ENCODE measurements at regions not wholly inside any gene's neighbourhood (a gene's known extent, or its start where the extent isn't known, plus 50 kb on each side); places are given as distances from the start of the nearest gene placed in this dataset.
A peak's percentile ranks its signal among the peaks of the same experiment; 100 is the strongest.
"Not testable (repeated sequence)": the region's sequence is repeated elsewhere in the genome, so short reads cannot be mapped to it uniquely, and the experiment has no call there.

DNA sequence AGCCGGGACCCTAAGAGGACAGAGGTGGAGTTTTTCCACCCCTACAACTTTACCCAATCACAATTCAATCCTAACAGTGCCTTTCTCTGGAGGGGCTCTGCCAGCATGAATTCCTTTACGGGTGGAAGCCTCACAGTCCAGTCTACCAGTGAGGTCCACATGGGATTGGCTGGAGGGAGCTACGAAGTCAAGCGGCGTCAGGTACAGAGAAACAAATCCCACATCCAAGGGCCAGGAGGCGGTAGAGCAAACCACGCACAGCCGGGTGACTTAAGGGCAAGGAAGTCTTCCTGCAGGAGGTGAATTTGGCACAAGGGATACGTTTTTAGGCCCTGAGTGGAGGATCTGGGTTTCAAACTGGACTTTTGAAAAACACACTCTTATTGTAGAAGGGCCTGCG is 199.6 kb downstream of the UQCRFS1 start:
- DNase-seq (ENCODE audit: low spot score), result no peak

DNA sequence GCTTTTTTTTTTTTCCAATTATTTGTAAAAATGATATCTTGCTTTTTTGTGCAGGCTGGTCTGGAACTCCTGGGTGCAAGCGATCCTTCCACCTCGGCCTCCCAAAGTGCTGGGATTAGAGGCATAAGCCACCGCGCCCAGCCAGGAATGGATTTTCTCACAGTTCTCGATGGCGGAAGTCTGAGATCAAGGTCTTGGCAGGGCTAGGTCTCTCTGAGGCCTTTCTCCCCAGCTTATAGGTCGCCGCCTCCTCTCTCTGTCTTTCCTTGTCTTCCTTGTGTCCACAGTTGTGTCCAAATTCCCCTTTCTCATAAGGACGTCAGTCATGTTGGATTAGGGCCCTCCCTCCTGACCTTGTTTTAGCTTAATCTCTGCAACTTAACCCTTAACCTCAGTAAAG is 200.5 kb downstream of the UQCRFS1 start:
- DNase-seq (ENCODE audit: low spot score), result no peak

DNA sequence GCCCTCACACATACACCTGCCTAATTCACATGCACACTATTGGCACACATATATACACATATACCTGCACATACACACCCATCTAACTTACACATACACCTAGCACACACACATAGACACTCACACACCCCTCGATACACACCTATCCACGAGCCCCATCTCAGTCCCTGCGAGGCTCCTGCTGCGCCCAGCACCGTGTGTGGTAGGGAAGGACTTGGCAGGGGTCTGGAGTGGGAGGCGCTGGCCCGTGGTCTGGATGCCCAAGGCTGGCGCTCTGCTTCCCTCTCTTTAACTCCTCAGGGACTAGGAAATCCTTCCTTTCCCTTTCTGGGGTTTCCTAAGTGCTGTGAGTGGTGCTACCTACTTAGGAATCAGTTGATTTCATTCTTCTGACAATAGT is 202.7 kb downstream of the UQCRFS1 start:
- DNase-seq (ENCODE audit: low spot score), result no peak

DNA sequence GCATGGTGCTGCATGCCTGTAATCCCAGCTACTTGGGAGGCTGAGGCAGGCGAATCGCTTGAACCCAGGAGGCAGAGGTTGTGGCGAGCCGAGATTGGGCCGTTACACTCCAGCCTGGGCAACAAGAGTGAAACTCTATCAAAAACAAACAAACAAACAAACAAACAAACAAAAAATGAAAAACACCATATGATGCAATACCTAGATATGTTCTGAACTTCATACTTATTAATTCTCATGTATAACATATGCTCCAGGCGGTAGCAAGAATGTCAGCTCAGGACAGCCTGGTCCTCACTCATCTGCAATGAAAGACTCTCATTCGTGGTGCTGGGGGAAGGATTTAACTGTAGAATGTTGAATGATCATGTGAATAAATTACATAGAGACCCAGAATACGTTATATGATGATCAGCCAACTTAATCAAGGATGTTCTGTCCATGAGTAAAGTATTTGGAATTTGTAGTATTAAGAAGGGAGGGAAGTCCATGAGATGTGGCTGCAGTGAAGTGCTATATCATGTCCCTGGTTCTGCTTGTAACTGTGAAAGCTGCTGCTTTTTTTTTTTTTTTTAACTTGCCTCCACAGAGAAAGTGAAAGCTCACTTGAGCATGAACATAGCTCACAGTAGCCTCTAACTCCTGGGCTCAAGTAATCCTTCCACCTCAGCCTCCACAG is 206.8 kb downstream of the UQCRFS1 start:
- DNase-seq (ENCODE audit: low spot score), result no peak

DNA sequence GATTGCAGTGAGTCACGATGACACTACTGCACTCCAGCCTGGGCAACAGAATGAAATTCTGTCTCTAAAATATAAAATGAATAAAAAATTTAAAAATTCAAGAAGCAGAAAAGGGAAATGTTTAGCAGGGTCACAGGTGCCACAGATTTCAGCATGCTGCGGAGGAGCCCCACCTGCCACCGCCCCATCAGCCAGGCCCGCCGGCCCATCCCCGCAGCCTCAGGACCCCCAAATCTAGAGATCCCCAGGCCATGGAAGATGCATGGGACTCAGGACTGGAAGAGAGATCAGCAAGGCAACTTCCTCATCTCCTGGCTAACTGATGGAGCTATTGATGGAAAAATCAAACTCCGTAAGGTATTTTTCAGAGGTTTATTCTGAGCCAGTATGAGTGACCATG is 208.2 kb downstream of the UQCRFS1 start:
- no peak for DNase-seq (ENCODE audit: low spot score)

DNA sequence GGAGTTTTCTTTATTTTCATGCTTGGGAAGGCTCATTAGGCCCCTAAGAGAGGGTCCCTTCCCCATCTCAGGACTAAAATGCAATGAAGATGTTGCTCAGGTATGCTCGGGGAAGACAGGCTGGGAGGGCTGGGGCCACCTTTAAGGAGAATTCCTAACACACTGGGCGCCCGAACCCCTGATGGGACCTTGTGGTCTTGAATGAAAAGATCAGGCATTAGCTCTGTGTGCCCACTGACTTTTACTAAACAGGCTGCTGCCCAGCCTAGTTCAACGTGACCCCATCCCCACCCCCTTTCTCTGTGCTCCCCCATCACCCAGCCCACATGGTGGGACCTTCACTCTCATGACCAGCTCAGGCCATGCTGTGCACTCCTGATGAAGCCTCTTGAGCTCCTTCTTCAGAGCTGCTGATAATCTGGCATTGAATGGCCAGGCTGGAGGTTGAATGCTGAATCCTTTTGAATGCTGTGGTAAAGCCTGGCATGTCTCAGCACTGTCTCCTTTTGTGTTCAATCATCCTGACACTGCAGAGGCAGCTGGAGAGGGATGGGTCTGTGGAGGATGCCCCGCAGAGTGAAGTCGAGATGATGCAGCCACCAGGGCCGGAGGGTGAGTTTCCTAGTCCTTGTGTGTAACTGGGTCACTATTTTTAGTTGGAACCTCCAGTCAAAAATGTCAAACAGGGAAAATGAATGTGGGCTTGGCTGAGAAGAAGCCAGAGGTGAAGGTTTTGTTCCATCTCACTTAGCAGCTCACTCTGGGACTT is 209.1 kb downstream of the UQCRFS1 start:
- no peak for DNase-seq (ENCODE audit: low spot score)

DNA sequence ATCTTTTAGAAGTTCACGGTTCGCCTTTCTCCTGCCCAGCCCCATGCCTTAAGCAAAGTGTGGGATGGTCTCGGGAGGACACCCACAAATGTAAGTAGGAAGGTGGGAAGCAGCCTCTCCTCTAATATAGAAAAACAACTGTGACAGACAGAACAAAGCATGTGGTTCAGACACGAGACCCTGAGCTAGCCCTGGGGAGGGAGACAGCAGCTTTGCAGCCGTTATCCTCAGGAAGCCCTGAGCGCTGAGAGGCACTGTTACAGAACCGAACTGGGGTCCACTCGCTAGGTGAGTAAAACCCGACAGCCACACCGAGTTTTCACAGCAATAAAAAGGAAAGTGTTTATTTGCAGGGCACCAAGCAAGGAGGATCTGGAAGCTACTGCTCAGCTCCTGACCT is 210.6 kb downstream of the UQCRFS1 start:
- DNase-seq (ENCODE audit: low spot score), result peak; percentile 35

DNA sequence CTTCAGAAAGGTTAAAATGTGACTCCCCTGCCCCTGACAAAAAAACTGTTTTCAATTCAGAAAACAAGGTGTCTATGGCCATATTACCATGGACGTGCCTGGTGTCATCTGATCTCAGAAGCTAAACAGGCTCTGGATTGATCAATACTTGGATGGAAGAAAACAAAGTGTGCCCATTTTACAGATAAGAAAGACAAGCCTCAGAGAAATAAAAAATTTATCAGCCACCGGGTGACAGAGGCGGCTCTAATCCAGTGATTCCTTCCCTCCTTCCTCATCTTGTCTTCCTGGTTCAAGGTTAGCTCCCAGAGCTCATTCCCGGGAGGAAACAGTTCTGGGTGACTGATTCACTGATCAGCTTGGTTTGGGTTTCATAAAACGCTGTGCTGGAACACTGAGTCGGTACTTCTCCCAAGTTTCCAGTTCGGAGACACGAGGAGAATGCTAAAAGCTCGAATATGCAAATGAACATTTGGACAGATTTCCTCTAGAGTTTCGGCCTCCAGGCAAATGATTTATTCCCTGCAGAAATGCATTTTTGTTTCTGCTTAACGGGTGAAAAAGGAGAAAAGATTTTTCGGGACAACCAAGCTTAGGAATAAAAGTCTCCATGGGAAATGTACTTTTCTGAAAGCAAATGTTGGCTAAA is 211.2 kb downstream of the UQCRFS1 start:
- peak; percentile 63 for DNase-seq (ENCODE audit: low spot score)

DNA sequence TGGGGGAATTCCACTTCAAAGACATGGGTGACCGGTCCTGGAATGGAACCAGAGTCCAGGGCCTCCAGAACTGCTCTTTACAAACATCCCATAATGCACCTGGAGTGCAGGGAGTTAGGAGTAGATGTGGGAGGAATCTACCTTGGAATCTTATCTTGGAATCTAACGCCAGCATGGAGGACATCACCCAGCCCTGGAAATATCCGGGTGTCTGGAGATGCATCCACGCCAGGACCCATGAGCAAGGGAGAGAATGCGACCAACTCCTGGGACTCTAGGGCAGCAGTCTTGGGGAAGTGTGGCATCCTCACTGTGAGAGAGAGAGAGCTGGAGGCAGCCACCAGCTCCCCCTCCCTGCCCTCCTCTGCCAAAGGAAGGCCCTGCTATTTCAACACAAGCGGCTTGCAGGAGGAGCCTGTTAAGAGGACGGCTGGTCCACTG is 211.8 kb downstream of the UQCRFS1 start:
- DNase-seq (ENCODE audit: low spot score), result no peak

DNA sequence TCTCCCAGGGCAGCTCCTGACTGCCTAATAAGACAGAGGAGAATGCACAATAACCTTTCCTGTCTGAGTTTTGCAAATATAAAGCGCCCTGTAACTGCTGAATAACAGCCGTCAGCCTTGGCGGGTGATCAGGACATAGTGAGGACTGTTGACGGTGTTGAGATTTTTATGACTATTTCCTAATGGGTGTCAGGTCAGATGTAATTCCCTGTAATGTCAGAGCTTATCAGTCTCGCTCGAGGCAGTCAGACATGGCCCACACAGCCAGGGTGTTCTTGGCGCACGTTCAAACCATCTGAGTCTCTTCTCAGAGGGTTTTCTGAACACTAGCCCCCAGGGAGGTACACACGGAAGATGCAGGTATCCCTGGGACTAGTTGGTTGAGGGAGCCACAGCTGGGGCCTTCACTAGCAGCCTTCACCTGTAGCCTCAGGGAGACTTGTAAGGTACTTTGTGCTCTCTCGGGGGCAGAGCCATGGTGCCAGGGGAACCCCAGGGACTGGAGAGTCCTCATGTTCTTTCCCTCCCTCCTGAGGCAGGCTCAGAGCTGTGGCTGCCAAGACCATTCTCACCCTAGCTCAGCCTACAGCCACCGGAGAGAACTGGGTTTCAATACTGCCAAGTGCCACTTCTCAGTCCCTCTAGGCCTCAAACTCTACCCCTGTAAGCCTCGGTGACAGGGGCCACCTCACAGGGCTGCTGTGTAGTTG is 213.1 kb downstream of the UQCRFS1 start:
- no peak for DNase-seq (ENCODE audit: low spot score)

DNA sequence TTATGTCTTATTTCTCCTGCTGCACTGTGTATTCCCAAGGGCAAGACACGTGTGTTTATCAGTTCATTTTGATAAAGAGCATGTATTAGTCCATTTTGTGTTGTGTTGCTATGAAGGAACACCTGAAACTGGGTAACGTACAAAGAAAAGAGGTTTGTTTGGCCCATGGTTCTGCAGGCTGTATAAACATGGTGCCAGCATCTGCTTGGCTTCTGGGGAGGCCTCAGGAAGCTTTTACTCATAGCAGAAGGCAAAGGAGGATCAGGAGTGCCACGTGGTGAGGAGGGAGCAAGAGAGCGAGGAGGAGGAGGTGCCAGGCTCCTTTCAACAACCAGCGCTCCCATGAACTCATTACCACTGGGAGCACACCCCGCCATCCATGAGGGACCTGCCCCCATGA is 214.0 kb downstream of the UQCRFS1 start:
- no peak for DNase-seq (ENCODE audit: low spot score)

DNA sequence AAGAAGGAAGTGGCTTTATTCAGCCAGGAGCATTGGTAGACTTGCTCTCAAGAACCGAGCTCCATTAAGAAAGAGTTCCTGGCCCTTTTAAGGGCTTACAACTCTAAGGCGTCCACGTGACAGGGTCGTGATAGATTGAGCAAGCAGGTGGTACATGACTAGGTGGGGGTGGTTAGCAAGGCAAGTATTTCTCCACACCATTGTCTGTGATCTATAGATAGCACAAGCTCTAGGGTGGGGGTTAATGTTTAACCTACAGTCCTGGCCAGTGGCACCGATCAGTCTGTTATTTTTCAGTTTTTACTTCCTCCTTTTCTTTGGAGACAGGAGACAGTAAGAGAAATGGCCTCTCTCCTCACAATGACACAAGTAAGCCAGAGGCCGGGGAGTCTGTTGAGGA is 215.1 kb downstream of the UQCRFS1 start:
- DNase-seq (ENCODE audit: low spot score), result not testable (repeated sequence)

DNA sequence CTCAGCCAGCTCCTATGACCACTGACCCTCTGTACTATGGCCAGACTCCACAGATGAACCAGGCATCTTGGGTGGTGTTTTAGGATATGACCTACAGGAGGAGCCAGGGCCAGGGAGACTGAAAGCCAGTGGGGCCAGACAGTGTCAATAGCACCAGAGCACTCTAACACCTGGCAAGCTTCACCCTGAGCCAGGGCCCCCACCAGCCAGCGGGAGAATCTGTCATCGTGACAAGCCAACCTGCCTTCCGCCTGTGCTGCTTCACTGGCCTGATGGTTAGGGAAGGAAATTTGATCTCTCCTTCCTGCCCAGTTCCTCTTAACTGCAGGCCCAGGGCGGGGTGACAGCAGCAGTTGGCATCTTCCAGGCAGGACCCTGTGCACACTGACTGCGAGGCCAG is 222.4 kb downstream of the UQCRFS1 start:
- no peak for DNase-seq (ENCODE audit: low spot score)

DNA sequence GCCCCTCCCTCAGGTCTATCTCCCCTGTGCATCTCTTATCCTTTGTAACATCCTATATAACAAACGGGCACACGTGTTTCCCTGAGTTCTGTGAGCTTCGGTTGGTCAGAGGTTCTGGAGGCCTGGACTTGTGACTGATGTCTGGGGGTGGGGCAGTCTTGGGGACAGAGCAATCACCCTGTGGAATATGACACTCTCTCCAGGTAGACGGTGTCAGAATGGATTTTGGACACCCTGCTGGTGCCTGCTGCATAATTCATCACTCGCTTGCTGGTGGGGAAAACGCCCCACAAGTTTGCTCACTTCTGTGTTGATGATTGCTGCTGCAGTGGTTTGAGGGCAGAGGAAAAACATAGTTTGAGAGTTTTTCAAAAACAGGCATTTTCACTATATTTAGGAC is 223.2 kb downstream of the UQCRFS1 start:
- DNase-seq (ENCODE audit: low spot score), result no peak

DNA sequence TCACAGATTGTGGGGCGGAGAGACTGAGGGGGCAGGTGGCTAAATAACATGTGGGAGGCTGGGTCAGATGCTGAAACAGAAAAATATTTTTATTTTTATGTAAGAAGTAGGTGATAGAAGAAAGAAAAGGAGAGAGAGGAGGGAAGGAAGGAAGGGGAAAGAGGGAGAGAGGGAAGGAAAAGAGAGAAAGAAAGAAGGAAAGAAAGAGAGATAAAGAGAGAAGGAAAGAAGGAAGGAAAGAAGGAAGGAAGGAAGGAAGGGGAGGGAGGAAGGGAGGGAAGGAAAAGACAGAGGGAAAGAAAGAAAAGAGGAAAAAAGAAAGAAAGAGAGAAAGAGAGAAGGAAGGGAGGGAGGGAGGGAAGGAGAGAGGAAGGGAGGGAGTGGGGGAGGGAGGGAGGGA is 224.9 kb downstream of the UQCRFS1 start:
- no peak for DNase-seq (ENCODE audit: low spot score)

DNA sequence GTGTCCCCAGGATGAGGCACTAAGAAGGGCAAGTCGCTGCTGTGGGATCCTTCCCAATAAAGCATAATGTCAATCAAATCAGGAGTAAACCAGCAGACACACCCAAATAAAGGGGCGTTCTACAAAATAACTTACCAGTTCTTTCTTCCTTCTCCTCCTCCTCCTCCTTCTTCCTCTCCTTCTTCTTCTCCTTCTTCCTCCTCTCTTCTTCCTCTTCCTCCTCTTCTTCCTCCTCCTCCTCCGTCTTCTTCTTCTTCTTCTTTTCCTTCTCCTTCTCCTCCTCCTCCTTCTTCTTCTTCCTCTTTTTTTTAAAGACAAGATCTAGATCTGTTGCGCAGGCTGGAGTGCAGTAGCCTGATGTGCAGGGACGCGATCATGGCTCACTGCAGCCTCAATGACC is 225.8 kb downstream of the UQCRFS1 start:
- no peak for DNase-seq (ENCODE audit: low spot score)

DNA sequence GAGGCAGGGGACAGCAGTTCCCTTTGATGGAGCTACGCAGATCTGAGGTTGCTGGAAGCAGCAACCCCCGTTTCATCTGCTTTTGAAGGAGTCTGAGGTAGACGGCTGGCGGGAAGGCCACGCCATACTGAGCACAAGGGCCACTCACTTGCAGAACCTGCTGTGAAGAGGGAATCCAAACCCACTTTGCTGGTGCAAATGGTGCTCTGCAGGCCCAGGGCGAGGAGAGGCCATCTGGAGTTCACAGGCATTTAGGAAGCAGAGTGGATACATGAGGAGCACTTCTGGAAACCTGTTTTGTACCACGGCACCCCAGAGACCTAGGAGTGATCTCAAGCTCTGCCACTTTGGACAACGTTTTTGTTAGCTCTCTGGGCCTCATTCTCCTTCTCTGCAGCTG is 227.8 kb downstream of the UQCRFS1 start:
- DNase-seq (ENCODE audit: low spot score), result no peak

DNA sequence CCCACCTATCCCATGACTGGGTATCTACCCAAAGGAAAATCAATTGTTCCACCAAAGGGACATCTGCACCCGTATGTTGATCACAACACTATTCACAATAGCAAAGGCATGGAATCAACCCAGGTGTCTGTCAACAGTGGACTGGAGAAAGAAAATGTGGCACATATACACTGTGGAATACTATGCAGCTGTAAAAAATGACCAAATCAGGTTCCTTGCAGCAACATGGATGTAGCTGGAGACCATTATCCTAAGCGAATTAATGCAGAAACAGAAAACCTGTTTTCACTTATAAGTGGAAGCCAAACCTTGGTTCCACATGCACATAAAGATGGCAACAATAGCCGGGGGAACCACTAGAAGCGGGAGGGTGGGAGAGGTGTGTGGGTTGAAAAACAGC is 228.6 kb downstream of the UQCRFS1 start:
- no peak for DNase-seq (ENCODE audit: low spot score)

DNA sequence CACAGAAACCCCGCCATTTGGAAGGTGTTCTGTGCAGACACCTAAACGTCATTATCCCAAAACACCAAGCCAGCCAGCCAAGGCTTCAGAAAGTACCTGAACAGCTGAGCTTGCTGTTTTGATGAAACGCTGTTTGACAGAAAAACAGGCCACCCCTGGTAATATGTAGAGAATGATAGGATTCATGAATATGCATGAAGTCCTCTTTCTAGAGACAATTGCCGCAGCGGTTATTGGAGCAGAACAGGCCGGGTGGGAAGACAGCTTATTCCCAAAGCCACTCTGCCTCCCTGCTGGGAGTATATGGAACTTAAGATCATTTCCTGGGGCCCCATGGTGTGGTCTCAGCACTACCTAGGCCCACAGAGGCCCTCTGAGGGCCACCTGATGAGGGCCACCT is 229.5 kb downstream of the UQCRFS1 start:
- no peak for DNase-seq (ENCODE audit: low spot score)

DNA sequence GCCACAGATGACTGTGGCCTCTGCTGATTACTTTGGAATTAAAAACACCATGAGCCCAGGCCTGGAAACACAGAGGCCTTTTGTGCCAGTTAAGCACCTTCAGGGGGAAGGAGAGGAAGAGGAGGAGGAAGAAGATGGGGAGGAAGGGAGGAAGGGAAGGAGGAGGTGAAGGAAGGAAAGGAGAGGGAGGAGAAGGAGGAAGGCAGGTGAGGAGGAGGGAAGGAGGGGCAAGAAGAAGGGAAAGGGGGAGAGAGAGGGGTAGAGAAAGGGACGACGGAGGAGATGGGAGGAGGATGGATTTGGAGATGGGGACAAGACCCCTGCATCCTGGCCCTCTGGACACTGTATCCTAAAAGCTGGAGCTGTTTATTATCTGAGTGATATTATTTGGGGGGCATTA is 231.0 kb downstream of the UQCRFS1 start:
- DNase-seq (ENCODE audit: low spot score), result no peak

DNA sequence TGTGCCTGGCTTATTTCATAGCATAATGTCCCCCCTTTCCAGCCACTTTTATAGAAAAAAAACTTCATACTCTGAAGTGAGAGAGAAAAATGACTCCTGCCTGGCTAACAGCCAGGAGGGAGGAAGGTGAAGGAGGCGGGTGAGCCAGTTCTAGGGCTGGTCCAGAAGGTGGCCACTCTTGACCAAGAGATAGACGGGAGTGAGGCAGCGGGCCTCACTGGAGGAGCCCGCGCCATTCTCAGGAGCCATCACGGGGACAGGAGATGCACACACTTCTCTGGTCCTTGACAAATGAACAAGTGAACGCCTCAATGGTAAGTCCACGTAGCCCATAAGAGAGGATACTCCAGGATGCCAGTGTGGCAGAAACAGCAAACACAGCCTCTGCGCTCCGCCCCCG is 231.4 kb downstream of the UQCRFS1 start:
- DNase-seq (ENCODE audit: low spot score), result no peak

DNA sequence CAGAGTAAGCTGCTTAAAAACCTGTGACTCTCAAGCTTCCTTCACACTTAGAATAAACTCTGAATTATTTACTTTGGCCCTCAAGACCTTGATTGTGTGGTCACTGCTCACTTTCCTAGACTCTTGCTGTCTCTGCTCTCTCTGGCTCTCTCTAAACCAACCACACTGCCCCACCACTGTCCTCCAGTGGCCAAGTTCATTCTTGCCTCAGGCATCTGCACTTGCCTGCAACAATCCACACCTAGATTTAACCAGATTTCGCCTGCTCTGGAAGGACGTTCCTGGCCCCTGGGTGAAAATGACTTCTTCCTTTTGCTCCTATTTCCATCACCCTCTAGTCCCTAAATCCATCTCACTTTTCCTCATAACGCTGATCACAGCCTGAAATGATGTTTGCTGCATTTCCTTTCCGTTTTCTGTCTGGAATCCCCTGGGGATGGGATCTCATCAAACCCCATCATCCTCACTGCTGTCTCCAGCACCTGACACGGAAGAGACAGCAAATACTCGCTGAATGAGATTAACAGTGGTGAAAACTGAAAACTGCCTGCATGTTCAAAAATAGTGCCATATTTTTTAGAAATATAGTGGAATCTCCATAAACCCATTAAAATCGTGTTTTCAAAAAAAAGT is 232.6 kb downstream of the UQCRFS1 start:
- DNase-seq (ENCODE audit: low spot score), result no peak

Data from pons (tissue), 1 donor.